Bone marrow (tissue), 2 donors: ENCODE measurements at regions not wholly inside any gene's neighbourhood (a gene's known extent, or its start where the extent isn't known, plus 50 kb on each side); places are given as distances from the start of the nearest gene placed in this dataset.

Experiments
- DNase-seq, 2 donors: peaks; one replicate each; lab custom pipeline; 2025; lab: John Stamatoyannopoulos, UW

GRCh38 chr5:143561219-143561618 lies 157.7 kb upstream of the NR3C1 start:
- no peak for DNase-seq

GRCh38 chr5:143560378-143560777 lies 156.9 kb upstream of the NR3C1 start:
- DNase-seq, result no peak

- DNase-seq, result no peak
Measured at GRCh38 chr5:143559586-143560109, 156.2 kb upstream of the NR3C1 start.

- no peak for DNase-seq
Measured at GRCh38 chr5:143558048-143558447, 154.6 kb upstream of the NR3C1 start.

- no peak for DNase-seq
Measured at GRCh38 chr5:143557061-143557818, 153.8 kb upstream of the NR3C1 start.

GRCh38 chr5:143554918-143555477 lies 151.5 kb upstream of the NR3C1 start:
- DNase-seq, result no peak

- DNase-seq, result no peak
Measured at GRCh38 chr5:143554187-143554717, 150.8 kb upstream of the NR3C1 start.

GRCh38 chr5:143552680-143553079 lies 149.2 kb upstream of the NR3C1 start:
- no peak for DNase-seq

- no peak for DNase-seq
Measured at GRCh38 chr5:143551820-143552251, 148.3 kb upstream of the NR3C1 start.

GRCh38 chr5:143550986-143551630 lies 147.6 kb upstream of the NR3C1 start:
- DNase-seq, result no peak

GRCh38 chr5:143547342-143547741 lies 143.9 kb upstream of the NR3C1 start:
- DNase-seq, result no peak

- no peak for DNase-seq
Measured at GRCh38 chr5:143546394-143546793, 142.9 kb upstream of the NR3C1 start.

- no peak for DNase-seq
Measured at GRCh38 chr5:143544606-143545005, 141.1 kb upstream of the NR3C1 start.

- DNase-seq, result no peak
Measured at GRCh38 chr5:143543358-143544255, 140.1 kb upstream of the NR3C1 start.

- DNase-seq, result no peak
Measured at GRCh38 chr5:143542798-143543144, 139.3 kb upstream of the NR3C1 start.

GRCh38 chr5:143541943-143542797 lies 138.7 kb upstream of the NR3C1 start:
- no peak for DNase-seq

- no peak for DNase-seq
Measured at GRCh38 chr5:143539742-143540141, 136.3 kb upstream of the NR3C1 start.

- no peak for DNase-seq
Measured at GRCh38 chr5:143537056-143537455, 133.6 kb upstream of the NR3C1 start.

GRCh38 chr5:143536364-143536763 lies 132.9 kb upstream of the NR3C1 start:
- no peak for DNase-seq

GRCh38 chr5:143534761-143535154 lies 131.3 kb upstream of the NR3C1 start:
- no peak for DNase-seq
